Stromal cell of bone marrow (primary cell): ENCODE measurements at regions not wholly inside any gene's neighbourhood (a gene's known extent, or its start where the extent isn't known, plus 50 kb on each side); places are given as distances from the start of the nearest gene placed in this dataset.

Experiments used
- DNase-seq: peaks from one replicate; pipeline ENCODE4 v3.0.0-alpha.2; 2012; ENCODE audit warnings: low read depth

DNA sequence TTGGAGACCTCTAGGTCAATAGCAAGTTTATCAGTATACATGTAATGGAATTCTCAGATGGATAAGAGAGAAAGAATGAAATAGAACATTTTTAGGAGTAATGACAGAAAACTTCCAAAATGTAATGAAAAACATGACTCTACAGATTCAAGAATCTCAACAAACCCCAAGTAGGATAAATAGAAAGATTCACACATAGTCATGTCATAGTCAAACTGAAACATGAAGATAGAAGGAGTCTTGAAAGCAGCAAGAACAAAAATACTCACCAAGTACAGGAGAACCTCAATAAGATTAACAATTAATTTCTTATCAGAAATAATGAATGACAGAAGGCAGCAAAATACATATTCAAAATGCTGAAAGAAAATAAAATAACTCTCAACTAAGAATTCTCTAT is 164.5 kb downstream of the SPATA31D1 start:
- no peak for DNase-seq

DNA sequence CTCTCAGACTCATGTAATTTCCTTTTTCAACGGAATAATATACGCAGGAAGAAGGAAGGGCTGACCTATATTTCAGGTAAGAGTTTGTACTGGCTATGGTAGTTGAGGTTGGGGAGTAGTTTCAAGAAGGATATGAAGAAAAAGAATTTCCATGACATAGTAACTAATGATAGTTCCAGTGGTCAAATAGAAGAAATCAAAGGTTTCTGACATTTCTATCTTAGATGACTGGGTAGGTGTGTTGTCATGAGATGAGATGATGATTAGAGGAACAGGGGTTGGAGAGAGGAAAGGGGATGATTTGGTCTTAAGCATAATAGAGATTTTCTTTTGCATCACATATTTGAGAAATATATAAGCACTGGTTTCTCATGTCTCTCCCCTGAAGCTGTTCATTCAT is 166.0 kb downstream of the SPATA31D1 start:
- DNase-seq = no peak

DNA sequence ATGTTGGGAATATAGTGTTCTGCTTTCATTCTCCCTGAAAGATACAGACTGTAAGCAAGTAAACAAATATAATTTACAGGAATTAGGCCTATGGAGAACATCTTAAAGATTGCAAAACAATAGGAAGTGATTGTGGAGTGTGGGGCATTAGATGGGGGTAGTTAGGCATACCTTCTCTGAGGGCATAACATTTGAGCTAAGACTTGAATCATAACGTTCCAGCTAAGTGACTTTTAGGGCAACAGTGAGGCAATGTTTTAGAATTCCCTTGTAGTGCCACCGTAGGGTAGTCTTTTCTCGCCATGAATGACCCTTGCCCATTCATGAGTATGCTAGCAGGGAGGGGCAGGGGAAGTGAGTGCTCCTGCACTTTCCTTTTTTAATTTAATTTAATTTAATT is 173.3 kb downstream of the SPATA31D1 start:
- no peak for DNase-seq

DNA sequence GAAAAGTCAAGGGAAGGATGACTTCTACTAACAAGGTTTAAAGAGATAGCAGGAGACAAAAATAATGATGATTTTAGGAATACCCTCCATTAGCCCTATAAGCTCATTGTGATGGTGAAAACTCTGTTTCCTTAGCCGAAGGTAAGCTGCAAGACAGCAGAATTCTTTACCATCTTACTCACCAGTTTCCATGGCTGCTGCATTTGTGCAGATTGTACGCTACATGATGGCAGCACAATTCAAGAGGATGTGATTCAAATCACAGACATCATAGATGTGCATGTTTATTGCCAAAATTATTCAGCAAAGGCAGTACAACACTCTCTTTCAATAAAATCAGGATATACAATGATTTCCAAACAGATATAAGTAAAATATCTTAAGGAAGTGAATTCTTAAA is 175.6 kb downstream of the SPATA31D1 start:
- no peak for DNase-seq

DNA sequence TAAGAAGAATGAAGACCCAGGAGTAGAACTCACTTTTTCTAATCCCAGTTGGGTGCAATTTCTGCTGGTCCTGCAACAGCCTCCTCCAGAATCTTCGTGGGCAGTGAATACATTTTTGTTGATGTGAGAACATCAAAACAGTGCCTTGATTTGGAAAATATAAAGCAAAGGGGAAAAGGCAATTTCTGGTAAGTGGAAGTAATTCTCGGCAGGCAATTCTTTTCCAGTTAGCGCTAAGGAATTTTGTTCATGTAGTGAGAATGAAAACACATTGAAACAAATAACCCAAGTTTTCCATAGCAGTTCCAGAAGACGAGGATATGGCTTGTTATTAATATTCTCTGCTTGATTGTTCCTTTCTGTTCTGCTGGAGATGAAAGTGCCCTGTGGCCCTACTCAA is 178.7 kb downstream of the SPATA31D1 start:
- DNase-seq = no peak

DNA sequence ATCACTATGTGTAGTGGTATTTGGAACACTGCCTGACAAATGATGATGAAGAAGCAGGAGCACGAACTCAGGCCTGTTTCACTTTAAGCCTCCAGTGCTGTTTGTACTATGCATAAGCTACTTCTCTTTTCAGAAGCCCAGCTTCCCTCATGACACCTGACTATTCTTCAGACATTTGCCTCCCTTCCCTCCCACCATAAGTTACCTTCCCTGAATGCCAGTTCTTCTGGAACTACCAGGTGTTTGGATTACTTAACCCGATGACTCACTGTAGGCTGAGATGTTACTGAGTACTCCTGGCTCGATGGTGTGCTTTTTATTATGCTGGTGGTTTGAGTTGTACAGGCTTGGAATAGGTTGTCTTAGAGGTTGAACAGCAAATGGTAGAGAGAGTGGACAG is 180.0 kb downstream of the SPATA31D1 start:
- DNase-seq = no peak

DNA sequence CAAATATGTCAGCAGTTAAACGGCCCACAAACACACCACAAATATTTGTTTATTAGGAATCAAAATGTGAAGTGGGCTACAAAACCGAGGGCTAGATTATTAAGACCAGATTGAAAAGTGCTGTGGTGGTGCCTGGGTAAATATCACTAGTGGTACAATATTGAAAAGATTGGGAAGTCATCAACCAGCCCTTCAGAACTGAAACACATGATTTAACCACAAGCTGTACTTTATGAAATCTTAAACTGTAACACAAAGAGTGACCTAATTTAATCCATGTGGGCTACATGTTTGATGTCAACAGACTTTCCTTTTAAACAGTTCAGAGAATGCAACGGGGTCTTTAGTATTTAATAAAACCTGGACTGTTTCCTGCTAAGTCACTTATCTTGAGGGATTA is 182.3 kb downstream of the SPATA31D1 start:
- DNase-seq = no peak

DNA sequence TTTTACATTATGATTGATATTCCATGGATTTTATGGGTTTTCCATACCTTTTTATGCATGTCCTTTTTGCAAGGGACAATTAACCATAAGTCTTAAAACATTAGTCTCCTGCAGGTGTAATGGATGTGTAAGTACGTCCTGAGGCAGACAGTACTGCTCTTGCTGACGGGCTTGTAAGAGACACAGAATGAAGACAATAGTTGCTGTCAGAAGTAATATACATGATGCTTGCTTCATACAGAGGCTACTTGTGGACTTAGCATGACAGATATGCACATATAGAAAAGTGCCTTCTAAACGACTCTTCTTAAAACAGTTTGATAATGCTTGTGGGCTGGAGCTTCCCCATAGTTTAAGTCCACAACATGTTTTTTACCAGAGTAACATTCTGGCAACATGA is 182.7 kb downstream of the SPATA31D1 start:
- DNase-seq = no peak

DNA sequence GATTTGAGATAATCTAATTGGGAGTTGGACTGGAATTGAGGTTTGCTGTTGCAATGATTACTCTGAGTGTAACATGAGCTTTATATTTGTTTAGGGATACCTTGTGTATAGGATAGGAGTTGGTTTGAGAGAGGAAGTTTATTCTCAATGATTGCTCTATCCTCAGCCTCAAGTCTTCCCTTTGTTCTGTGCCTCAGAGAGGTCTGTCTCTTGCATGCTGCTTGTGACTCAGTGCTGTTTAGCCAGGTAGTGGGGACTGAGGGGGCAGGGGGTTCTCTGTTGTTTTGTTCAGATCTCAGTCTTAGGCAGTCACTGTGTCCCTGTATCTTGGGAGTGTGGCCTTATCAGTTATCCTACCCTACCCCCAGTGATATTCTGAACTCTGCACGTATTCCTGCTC is 192.1 kb downstream of the SPATA31D1 start:
- DNase-seq = no peak

DNA sequence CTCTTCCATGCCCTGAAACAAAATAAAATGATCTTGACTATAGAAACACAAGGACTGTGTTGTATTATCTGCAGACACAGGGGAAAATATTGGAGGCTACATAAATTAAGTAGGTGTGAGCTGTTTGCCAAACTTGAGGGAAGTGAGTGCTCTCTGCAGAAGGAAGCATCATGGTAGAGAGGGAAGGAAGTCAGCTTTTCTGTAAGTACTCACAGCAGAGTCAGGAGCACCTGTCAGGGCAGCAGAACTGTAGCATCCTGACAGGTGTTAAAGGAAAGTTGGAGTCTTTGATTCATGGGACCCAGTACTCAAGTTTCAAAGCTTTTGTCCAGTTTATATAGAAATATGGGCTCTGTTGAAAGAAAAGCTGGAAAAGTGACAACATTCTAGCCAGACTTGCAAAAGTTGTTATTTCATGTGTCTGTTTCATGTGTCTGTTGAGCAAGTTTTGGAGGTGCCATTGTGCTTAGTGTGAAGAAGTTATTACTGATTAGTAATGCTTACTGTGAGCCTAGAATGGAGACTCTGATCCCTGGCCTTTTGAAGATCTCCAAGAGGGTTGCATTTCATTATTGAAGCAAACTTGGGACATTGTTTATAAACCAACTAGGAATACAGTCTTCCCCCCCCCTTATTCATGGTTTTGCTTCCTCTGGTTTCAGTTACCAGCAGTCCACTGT is 194.7 kb downstream of the SPATA31D1 start:
- no peak for DNase-seq

DNA sequence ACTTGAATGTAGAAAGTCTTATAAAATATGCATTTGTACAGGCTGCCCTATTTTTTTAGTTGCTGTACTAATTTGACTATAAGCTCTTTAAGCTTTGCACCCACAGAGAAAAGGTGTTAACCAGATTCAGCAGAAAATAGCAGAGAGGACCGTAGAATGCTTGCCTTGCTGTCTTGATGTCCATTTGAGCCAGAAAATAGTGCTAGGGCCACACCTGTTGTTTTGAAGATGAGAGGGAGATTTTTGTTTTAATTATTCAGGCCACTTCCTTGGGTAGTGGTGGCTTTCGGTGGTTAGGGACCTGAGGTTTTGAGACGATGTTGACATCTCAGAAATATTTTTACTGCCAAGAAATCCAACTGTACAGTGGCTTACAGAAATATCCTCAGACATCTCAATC is 196.0 kb downstream of the SPATA31D1 start:
- DNase-seq = no peak

DNA sequence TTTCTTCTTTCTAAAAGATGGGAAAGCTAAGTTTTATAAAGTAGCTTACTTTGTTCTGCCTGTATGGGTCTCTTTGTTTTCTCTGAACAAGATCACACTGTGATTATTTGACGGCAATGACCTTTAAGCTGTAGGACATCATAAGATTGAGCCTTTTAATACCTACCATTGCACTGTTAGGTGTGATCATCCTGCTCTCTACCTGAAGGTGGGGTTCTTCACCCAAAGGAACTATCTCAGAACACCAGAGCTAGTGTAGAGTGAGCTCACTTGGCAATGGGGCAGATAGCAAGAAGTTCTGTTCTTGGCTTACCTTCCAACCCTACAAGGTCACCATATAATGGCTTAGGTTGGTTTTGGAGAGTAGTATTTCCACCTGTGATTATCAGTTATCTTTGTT is 200.2 kb downstream of the SPATA31D1 start:
- no peak for DNase-seq

DNA sequence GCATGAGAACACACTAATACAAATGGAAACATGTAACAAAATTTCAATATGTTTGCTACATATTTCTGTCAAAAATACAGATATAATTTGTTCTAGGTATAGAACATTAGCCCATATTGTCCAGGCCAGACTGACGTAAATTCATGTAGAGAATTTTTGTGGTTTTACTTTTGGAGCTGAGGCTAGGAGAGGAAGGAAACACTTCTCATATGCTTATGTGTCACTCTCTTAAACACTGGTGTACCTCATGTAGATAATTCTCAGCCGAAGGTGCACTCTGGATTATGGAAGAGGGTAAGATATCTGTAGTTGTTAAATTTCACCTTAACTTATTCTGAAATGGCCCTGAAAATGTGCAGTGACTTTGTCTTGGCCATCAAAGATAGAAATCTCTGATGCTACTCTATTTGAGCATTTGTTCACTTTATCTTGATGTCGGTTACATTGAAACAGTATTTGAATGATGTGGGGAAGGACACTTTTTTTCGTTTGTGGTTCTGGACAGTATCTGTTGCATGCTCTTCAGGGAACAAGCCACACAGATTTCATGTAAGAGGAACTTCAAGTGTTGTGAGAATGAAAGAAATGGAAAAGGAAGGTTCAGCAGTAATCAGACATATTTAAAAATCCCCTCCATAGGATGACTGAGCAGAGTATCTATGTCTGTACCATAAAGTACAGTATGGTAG is 202.7 kb downstream of the SPATA31D1 start:
- DNase-seq = no peak

DNA sequence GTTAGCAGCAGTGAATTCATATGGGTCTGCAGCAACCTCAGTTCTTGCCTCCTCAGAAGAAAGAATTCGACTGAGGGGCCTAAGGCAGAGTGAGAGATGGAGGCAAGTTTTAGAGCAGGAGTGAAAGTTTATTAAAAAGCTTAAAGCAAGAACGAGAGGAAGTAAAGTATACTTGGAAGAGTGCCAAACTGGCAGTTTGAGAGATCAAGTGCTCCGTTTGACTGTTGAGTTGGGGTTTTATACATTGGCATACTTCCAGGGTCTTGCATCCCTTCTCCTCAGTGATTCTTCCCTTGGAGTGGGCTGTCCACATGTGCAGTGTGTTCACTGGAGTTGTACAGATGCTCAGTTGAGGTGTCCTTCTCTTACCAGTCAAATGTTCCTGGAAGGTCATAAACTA is 203.6 kb downstream of the SPATA31D1 start:
- no peak for DNase-seq

DNA sequence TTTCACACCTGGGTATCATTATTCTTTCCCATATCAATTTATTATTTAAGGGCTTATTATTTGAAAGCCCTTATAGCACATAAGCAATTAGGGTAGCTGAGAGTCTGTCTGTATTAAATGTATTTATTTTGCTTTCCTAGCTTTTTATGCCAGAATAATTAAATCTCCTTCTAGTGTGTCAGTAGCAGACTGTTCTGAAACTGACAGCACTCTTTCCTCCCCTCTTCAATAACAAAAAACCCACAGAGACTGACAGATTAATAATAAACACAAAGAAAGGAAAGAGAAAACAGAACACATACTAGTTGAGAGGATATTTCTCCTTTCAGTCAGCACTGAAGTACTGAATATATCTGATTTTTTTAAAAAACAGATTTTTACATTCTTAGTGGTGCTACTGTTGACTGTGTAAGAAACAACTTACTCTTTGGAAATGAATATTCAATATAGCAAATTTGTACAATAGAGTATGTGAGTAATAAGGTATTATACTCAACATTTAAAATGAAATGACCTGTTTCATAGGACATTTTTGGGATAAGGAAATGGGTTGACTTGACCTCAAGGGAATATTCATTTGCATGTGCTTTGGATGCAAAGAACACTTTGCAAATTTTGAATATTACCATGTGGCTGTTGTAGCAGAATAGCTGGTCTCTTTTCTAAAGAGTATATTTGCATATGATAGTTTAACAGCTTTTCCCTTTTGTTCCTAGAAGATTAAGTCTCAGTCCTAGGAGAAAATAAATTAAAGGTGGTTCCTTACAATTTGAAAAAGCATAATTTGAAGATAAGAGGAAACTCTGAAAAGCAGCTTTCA is 208.3 kb downstream of the SPATA31D1 start:
- DNase-seq = no peak

DNA sequence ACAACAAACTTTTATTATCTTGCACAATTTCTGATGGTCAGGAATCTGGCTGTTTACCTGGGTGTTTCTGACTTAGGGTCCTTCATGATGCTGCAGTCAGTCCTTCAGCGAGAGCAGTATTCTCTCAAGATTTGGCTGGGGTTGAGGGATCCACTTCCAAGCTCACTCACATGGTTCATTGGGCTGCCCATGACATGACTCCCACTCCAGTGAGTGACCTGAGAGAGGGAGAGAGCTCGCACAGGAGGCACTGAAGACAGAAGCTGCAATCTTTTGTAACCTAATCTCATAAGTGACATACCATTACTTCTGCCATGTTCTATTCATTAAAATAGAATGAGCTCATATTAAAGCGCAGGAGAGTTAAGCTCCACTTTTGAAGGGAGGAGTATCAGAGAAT is 212.6 kb downstream of the SPATA31D1 start:
- DNase-seq = no peak

DNA sequence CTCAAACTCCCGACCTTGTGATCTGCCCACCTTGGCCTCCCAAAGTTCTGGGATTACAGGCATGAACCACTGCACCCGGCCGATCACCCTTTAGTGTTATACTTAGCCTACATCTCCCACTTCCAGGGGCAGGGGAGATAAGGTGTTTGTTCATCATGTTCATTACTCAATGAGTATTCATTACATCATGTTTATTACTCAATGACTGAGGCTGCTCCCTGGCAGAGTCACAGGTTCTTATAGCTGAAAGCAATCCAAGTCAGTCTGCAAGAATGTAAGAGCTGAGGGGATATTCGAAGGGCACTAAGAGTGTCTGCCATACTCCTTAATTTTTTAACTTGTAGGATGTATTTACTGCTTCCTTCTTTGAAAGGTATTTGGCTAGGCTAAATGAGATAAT is 214.2 kb downstream of the SPATA31D1 start:
- DNase-seq = no peak

DNA sequence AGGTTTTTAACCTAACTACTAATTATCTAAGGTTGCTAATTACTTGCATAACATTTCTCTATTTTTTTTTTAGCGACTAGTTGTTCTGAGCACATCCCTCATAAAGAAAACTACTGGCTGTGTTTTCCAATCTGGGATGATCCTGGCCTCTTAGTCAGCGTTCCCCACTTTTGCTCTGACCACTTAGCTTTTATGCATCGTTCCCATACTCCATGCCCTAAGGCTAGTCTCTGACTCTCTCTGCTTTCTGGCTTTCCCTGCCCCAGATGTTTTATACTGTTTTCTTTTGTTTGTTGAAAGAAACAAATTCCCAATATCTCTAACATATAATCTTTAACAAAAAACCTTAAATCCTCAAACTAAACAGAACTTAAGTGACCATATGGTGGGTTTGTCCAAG is 217.9 kb downstream of the SPATA31D1 start:
- no peak for DNase-seq

DNA sequence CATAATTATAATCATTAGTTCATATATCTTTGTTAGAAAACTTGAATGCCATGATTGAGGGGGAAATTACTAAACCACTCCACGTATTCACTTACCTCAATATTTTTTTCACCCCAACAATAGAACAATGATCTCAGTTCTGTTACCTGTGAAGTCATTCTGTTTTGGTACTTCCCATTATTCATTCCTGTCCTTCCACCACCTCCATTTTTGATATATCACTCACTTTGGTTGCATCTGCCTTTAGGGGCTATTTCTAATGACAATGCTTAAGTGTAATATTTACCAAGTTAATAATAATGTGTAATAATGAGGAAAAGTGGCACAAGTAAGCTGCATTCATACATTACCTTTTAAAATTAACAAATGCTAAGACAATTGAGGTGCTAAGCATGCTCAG is 218.4 kb downstream of the SPATA31D1 start:
- DNase-seq = no peak

DNA sequence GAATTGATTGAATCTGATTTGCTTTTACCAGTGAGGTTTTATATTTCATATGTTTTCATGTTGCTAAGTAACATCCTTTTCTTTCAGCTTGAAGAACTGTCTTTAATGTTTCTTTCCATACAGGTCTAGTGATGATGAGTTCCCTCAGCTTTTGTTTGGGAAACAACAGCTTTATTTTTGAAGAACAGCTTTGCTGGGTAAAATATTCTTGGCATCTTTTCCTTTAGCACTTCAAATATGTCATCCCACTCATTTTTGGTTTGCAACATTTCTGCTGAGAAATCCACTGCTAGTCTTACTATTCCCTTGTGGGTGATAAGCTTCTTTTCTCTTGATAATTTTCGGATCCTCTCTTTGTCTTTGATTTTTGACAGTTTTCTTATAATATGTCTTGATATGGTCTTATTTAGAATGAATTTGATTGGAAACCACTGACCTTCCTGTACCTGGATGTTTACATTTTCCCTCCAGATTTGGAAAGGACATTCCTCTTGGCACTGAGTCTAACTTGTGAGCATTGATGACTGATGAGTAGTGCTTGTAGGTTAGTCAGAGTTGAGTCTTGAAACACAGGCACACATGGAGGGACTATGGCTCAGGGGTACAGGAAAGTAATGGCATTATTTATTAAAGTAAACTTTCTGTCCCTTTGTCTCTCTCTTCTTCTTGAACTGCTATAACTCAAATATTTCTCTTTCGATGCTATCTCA is 220.3 kb downstream of the SPATA31D1 start:
- DNase-seq = peak; percentile 3

DNA sequence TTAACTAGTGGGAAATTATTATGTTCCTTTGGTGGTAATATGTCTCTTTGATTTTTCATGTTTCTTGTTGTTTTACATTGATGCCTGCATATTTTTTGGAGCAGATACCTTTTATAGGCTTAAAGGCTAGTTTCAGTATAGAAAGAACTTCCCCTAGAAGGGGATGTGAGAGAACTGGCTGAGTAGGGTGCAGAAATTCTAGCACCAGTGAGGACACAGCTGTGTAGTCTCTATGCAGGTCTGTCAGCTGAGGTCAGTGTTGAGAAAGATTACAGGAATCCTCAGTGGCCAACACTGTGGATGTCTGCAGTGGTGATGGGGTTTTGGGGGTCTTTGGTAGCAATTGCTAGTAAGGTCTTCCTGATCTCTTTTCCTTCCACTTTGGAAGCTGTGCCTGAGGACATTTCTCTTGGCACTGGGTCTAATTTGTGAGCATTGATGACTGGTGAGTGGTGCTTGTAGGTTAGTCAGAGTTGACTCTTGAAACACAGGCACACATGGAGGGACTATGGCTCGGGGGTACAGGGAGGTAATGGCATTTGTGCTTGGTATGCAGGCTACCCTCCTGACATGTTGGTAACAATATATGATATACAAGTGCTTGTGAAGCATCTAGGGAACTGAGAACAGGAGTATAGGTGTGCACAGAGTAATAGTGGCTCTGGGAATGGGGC is 221.4 kb downstream of the SPATA31D1 start:
- no peak for DNase-seq

DNA sequence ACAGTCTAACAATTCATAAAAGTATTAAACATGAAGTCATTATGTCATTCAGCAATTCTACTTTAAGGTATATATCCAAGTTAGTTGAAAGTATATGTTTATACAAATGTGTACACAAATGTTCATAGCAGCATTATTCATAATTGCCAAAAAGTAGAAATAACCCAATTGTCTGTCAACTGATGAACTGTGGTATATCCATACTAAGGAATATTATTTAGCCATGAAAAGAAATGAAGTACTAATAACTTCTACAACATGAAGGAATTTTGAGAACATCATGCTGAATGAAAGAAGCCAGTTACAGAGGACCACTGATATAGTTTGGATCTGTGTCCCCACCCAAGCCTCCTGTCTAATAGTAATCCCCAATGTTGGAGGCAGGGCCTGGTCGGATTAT is 224.3 kb downstream of the SPATA31D1 start:
- DNase-seq = no peak
